ENCODE measurements at regions not wholly inside any gene's neighbourhood (a gene's known extent, or its start where the extent isn't known, plus 50 kb on each side); places are given as distances from the start of the nearest gene placed in this dataset.
A peak's percentile ranks its signal among the peaks of the same experiment; 100 is the strongest.

GRCh38 chr1:37250371-37250770 is 216.1 kb upstream of the GRIK3 start:
- FAIRE-seq (no peak), DNase-seq (ENCODE audit: low read depth, low spot score) (no peak)
- no peak overlapping the region for H3K9ac ChIP-seq (replicated peaks; ENCODE audit: extremely low read depth, insufficient read depth, low read length)
- no peak for TF ChIP-seq GATA2 (IDR thresholded peaks at IDR 0.05; ENCODE audit: insufficient read depth, insufficient read length, low read depth, low read length)
- intact Hi-C loops (cut with micrococcal nuclease) = no loop called here
- no peaks in the 10 kb centered on the region for H3K79me2 ChIP-seq (ENCODE audit: control insufficient read depth, insufficient read depth, low read length)
- H3K4me2 ChIP-seq (ENCODE audit: insufficient read depth, low read length) = no peak overlapping the region
- H4K20me1 ChIP-seq (replicated peaks; ENCODE audit: control insufficient read depth, extremely low read depth, insufficient read depth, low read length) = no peaks in the 10 kb centered on the region
- POLR2A ChIA-PET = no interaction called here
- BruUV-seq (replicated peaks) = no TSS peak
- H3K9me1 ChIP-seq (replicated peaks; ENCODE audit: control insufficient read depth, extremely low read depth, insufficient read depth, low read length) = no peaks in the 10 kb centered on the region
- no peak overlapping the region for H2AFZ ChIP-seq (ENCODE audit: low read depth, low read length)
- no peaks in the 10 kb centered on the region for H3K9me3 ChIP-seq (replicated peaks; ENCODE audit: control insufficient read depth, insufficient read depth, low read length)
- CTCF ChIA-PET = no interaction called here
- no peaks in the 10 kb centered on the region for H3K27me3 ChIP-seq (ENCODE audit: control insufficient read depth in 2 of 2, insufficient read depth in 2 of 2, low read length in 2 of 2)
- H3K36me3 ChIP-seq (ENCODE audit: control insufficient read depth in 2 of 2, extremely low read depth in 1 of 2, insufficient read depth in 2 of 2, low read length in 2 of 2) = no peaks in the 10 kb centered on the region
- H3K4me3 ChIP-seq (replicated peaks in 1 of 3; ENCODE audit: insufficient read depth in 1 of 3, low read depth in 1 of 3, low read length in 3 of 3) = no peak overlapping the region
- dilution Hi-C loops (cut with MboI; ENCODE audit: extremely low pct_ligation_motif_present, low sequenced_read_pairs) = no loop called here
- H3K4me1 ChIP-seq (ENCODE audit: control insufficient read depth, extremely low read depth, insufficient read depth, low read length) = no peaks in the 10 kb centered on the region
- no peak overlapping the region for H3K27ac ChIP-seq (ENCODE audit: insufficient read depth, low read depth, low read length)

GRCh38 chr1:37255136-37255795 is 219.1 kb upstream of the ZC3H12A start:
- H3K4me1 ChIP-seq (ENCODE audit: control insufficient read depth, extremely low read depth, insufficient read depth, low read length) = no peaks in the 10 kb centered on the region
- H3K9me3 ChIP-seq (replicated peaks; ENCODE audit: control insufficient read depth, insufficient read depth, low read length) = no peaks in the 10 kb centered on the region
- H3K9me1 ChIP-seq (replicated peaks; ENCODE audit: control insufficient read depth, extremely low read depth, insufficient read depth, low read length) = no peaks in the 10 kb centered on the region
- H3K27me3 ChIP-seq (ENCODE audit: control insufficient read depth in 2 of 2, insufficient read depth in 2 of 2, low read length in 2 of 2) = no peaks in the 10 kb centered on the region
- dilution Hi-C loops (cut with MboI; ENCODE audit: extremely low pct_ligation_motif_present, low sequenced_read_pairs) = no loop called here
- no peak overlapping the region for H3K9ac ChIP-seq (replicated peaks; ENCODE audit: extremely low read depth, insufficient read depth, low read length)
- FAIRE-seq (no peak), DNase-seq (ENCODE audit: low read depth, low spot score) (peak; percentile 3)
- CTCF ChIA-PET = interaction anchor here (0.8 to 1.4 kb wide), 4 partner anchors 11 to 383 kb away, joined by 3 to 4 read pairs (median 3); no protein-coding TSS in a partner anchor
- no peak overlapping the region for H3K4me3 ChIP-seq (replicated peaks in 1 of 3; ENCODE audit: insufficient read depth in 1 of 3, low read depth in 1 of 3, low read length in 3 of 3)
- POLR2A ChIA-PET = no interaction called here
- H3K36me3 ChIP-seq (ENCODE audit: control insufficient read depth in 2 of 2, extremely low read depth in 1 of 2, insufficient read depth in 2 of 2, low read length in 2 of 2) = no peaks in the 10 kb centered on the region
- BruUV-seq (replicated peaks) = no TSS peak
- H2AFZ ChIP-seq (ENCODE audit: low read depth, low read length) = no peak overlapping the region
- no peak overlapping the region for H3K4me2 ChIP-seq (ENCODE audit: insufficient read depth, low read length)
- H4K20me1 ChIP-seq (replicated peaks; ENCODE audit: control insufficient read depth, extremely low read depth, insufficient read depth, low read length) = no peaks in the 10 kb centered on the region
- H3K27ac ChIP-seq (ENCODE audit: insufficient read depth, low read depth, low read length) = no peak overlapping the region
- TF ChIP-seq MYC (IDR thresholded peaks at IDR 0.05; ENCODE audit: low read depth, low read length) (no peak), GATA2 (IDR thresholded peaks at IDR 0.05; ENCODE audit: insufficient read depth, insufficient read length, low read depth, low read length) (no peak), POLR2A (IDR thresholded peaks at IDR 0.05; ENCODE audit: low read depth, low read length) (no peak), CTCF (IDR thresholded peaks at IDR 0.05; ENCODE audit: extremely low read depth in 1 of 2, insufficient read depth in 1 of 2, low read depth in 1 of 2, low read length in 2 of 2) (no peak), EZH2 (IDR thresholded peaks at IDR 0.05; ENCODE audit: borderline replicate concordance, low read depth, low read length, severe bottlenecking) (no peak), MAX (IDR thresholded peaks at IDR 0.05; ENCODE audit: insufficient read depth, insufficient read length) (no peak), POLR2AphosphoS5 (IDR thresholded peaks at IDR 0.05; ENCODE audit: insufficient read depth, low read depth, low read length) (no peak), FOS (IDR thresholded peaks at IDR 0.05; ENCODE audit: borderline replicate concordance, insufficient read depth, low read length) (no peak), JUN (IDR thresholded peaks at IDR 0.05; ENCODE audit: borderline replicate concordance, insufficient read depth, insufficient read length, low read depth) (no peak)
- H3K79me2 ChIP-seq (ENCODE audit: control insufficient read depth, insufficient read depth, low read length) = no peaks in the 10 kb centered on the region
- intact Hi-C loops (cut with micrococcal nuclease) = no loop called here

Measured in endothelial cell of umbilical vein (primary cell).